ENCODE measurements at regions not wholly inside any gene's neighbourhood (a gene's known extent, or its start where the extent isn't known, plus 50 kb on each side); places are given as distances from the start of the nearest gene placed in this dataset.

DNA sequence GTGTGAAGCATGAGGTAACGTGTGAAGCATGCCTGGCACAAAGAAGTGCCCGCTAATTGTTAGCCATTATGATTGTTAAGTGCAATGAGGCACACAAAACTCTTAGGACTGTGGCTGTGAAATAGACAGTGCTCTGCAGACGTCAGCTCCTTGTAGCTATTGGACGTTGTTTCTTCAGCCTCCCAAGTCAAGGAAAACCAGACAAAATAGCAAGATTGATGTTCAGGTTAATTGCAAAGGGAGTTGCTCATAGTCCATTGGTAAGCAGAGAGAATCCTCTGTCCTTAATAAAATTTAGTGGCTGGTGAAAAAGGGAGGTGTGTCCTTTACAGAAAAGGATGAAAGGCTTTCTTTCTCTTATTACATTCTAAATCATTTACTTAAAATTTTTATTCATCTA is 54.6 kb upstream of the MBP start:
- no peak for DNase-seq (ENCODE audit: low read depth in 1 of 2, low spot score in 1 of 2)
- no peak overlapping the region for H3K4me2 ChIP-seq

DNA sequence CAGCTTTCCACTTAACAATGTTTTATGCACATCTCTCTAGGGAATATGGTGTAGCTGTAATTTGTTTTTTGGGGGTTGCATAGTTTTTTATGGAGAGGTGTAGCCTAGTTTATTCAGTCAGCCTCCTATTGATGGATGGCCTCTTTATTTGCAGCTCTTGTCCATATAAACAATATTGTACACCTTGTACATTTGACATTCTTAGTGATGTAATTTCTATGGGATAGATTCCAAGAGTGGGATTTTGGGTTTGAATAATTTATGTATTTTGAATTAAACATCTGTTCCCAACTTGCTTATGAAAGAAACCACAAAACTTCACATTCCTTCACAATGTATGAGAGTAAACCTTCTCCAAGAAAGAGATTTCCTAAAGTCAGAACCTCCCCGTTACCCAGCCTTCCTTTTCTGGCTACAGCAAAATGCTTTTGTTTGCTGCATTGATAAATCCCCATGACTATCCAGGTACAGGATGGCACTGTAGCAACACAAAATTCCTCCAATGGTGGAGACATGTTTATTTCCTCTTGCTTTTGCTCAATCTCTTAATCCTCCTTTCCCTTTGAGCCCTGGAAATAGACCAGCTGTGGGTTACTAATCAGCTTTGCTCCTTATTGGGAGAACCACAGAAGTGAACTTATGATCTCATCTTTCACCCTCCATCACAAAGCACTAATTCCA is 58.4 kb upstream of the GALR1 start:
- Histone ChIP-seq H3K4me2 (no peak overlapping the region), H3K27ac (no peak overlapping the region), H3K9me3 (no peaks in the 10 kb centered on the region), H3K4me3 (no peak overlapping the region), H3K4me1 (no peaks in the 10 kb centered on the region)
- ChIA-PET CTCF (interaction anchor here (1.0 to 1.3 kb wide), 2 partner anchors 16 to 27 kb away, joined by 4 read pairs; no protein-coding TSS in a partner anchor), POLR2A (no interaction called here)
- DNase-seq (ENCODE audit: low read depth in 1 of 2, low spot score in 1 of 2) (no peak), ATAC-seq (no peak), FAIRE-seq (no peak)
- 87% methylated on average over 1 of the region's 1 CpG for WGBS (ENCODE audit: missing lambda C conversion rate)
- TF ChIP-seq, protein P1, sequence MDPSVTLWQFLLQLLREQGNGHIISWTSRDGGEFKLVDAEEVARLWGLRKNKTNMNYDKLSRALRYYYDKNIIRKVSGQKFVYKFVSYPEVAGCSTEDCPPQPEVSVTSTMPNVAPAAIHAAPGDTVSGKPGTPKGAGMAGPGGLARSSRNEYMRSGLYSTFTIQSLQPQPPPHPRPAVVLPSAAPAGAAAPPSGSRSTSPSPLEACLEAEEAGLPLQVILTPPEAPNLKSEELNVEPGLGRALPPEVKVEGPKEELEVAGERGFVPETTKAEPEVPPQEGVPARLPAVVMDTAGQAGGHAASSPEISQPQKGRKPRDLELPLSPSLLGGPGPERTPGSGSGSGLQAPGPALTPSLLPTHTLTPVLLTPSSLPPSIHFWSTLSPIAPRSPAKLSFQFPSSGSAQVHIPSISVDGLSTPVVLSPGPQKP (IDR thresholded peaks at IDR 0.05; ENCODE audit: low read depth, low read length) = no peak
- TF ChIP-seq SMC3 (IDR thresholded peaks at IDR 0.05) = no peak
- TF ChIP-seq, protein P2, sequence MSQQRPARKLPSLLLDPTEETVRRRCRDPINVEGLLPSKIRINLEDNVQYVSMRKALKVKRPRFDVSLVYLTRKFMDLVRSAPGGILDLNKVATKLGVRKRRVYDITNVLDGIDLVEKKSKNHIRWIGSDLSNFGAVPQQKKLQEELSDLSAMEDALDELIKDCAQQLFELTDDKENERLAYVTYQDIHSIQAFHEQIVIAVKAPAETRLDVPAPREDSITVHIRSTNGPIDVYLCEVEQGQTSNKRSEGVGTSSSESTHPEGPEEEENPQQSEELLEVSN (IDR thresholded peaks at IDR 0.05; ENCODE audit: borderline replicate concordance, low read depth) = no peak

More for the DNA sequence above, 54.6 kb upstream of the MBP start:
- H3K4me1 ChIP-seq = no peaks in the 10 kb centered on the region
- ChIA-PET POLR2A (no interaction called here), CTCF (no interaction called here)
- no peak overlapping the region for H3K27ac ChIP-seq
- ATAC-seq (no peak), FAIRE-seq (no peak)
- 83% methylated on average over 4 of the region's 4 CpGs for WGBS (ENCODE audit: missing lambda C conversion rate)
- TF ChIP-seq JUNB (IDR thresholded peaks at IDR 0.05) = no peak
- H3K4me3 ChIP-seq = no peak overlapping the region
- H3K9me3 ChIP-seq = no peaks in the 10 kb centered on the region

DNA sequence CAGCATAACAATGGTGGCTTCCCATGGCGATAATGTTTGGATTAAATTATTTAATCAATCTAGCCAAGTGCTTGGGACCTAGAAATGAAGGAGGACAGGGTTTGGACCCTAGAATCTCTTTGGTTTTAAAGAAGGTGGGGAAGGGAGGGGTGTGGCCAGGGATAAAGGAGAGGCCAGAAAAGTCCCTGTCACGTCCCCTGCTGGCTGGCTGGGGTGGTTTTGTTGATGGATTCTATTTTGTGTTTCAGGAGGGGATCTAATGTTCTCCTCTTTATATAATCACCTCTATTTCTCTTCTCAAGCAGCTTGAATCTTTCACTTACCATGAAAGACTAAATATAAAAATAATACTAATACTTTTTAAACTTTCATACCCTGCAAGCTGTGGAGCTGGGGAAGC is 52.6 kb upstream of the GALR1 start:
- TF ChIP-seq RAD21 (conservative IDR thresholded peaks at IDR 0.05 in 1 of 2, IDR thresholded peaks at IDR 0.05 in 1 of 2) (peak in 1 of 2 experiments; percentile 19; a peak in 1 of 5 replicates), ESRRA (IDR thresholded peaks at IDR 0.05; ENCODE audit: borderline replicate concordance, low read length) (no peak)
- H3K4me3 ChIP-seq = no peak overlapping the region
- H3K4me1 ChIP-seq = no peaks in the 10 kb centered on the region
- 55% methylated on average over 2 of the region's 2 CpGs for WGBS (ENCODE audit: missing lambda C conversion rate)
- no peak for ATAC-seq
- DNase-seq (ENCODE audit: low read depth in 1 of 2, low spot score in 1 of 2) = no peak
- CTCF ChIA-PET = interaction anchor here (0.6 kb wide), 1 partner anchor 368 kb away, joined by 3 read pairs; no protein-coding TSS in a partner anchor
- no peaks in the 10 kb centered on the region for H3K9me3 ChIP-seq
- H3K4me2 ChIP-seq = no peak overlapping the region
- POLR2A ChIA-PET = no interaction called here
- H3K27ac ChIP-seq = no peak overlapping the region
- no peak for FAIRE-seq

DNA sequence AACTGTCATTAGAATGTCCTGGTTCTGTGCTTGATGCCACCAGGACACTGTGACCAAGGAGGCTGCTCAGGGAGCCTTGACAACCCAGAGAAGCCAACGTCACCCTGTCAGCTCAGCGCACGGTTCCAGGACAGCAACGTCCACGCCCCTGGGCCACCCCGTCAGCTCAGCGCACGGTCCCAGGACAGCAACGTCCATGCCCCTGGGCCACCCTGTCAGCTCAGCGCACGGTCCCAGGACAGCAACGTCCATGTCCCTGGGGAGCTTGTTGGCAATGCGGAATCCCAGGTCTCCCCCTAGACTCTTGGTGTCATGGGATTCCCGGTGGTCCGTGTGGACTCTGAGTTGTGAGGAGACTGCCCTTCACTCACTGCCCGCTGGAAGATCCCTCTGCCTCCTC is 51.0 kb upstream of the GALR1 start:
- no peak overlapping the region for H3K4me3 ChIP-seq
- H3K4me2 ChIP-seq = no peak overlapping the region
- H3K9me3 ChIP-seq = no peaks in the 10 kb centered on the region
- CTCF ChIA-PET = interaction anchor here (1.3 to 2.2 kb wide), 4 partner anchors 11 to 198 kb away, joined by 3 to 6 read pairs (median 6); no protein-coding TSS in a partner anchor
- no peak for TF ChIP-seq TFCP2L1 (CRISPR knock-in tag; IDR thresholded peaks at IDR 0.05)
- POLR2A ChIA-PET = no interaction called here
- FAIRE-seq = no peak
- H3K27ac ChIP-seq = no peak overlapping the region
- 72% methylated on average over 4 of the region's 16 CpGs for WGBS (ENCODE audit: missing lambda C conversion rate)
- ATAC-seq = no peak
- H3K4me1 ChIP-seq = no peaks in the 10 kb centered on the region
- no peak for DNase-seq (ENCODE audit: low read depth in 1 of 2, low spot score in 1 of 2)

DNA sequence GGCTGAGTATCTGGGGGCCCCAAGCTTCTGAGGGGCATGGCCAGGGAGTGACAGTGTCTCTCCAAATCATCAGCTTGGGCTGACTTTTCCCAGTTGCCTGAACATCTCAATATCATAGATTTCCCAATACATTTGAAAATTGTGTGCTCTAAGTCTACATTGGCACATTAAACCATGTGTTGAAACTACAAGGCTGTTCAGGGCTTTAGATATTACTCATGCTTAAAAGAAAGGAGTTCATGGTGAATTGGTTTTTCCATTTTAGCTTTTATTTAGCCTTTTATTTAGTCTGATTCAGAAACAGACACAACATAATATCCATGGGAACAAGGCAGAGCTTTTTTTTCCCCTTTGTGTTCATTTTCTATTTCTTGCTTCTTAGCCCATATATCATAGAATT is 49.9 kb upstream of the GALR1 start:
- ChIA-PET CTCF (interaction anchor here (1.3 to 2.2 kb wide), 4 partner anchors 10 to 199 kb away, joined by 3 to 6 read pairs (median 6); no protein-coding TSS in a partner anchor), POLR2A (no interaction called here)
- Histone ChIP-seq H3K27ac (no peak overlapping the region), H3K4me2 (no peak overlapping the region), H3K4me1 (no peaks in the 10 kb centered on the region), H3K4me3 (no peak overlapping the region), H3K9me3 (no peaks in the 10 kb centered on the region)
- FAIRE-seq (no peak), ATAC-seq (no peak), DNase-seq (ENCODE audit: low read depth in 1 of 2, low spot score in 1 of 2) (no peak)
- TF ChIP-seq FOXS1 (CRISPR knock-in tag; IDR thresholded peaks at IDR 0.05) (no peak), RFX5 (IDR thresholded peaks at IDR 0.05) (no peak), EHF (CRISPR knock-in tag; IDR thresholded peaks at IDR 0.05) (no peak), HOXB5 (CRISPR knock-in tag; IDR thresholded peaks at IDR 0.05) (no peak), MYC (IDR thresholded peaks at IDR 0.05; ENCODE audit: borderline replicate concordance, low read length) (no peak), HOXB13 (CRISPR knock-in tag; IDR thresholded peaks at IDR 0.05; ENCODE audit: low read depth) (no peak), SMC3 (IDR thresholded peaks at IDR 0.05) (no peak), TFCP2L1 (CRISPR knock-in tag; IDR thresholded peaks at IDR 0.05) (no peak)
- TF ChIP-seq, protein P3, sequence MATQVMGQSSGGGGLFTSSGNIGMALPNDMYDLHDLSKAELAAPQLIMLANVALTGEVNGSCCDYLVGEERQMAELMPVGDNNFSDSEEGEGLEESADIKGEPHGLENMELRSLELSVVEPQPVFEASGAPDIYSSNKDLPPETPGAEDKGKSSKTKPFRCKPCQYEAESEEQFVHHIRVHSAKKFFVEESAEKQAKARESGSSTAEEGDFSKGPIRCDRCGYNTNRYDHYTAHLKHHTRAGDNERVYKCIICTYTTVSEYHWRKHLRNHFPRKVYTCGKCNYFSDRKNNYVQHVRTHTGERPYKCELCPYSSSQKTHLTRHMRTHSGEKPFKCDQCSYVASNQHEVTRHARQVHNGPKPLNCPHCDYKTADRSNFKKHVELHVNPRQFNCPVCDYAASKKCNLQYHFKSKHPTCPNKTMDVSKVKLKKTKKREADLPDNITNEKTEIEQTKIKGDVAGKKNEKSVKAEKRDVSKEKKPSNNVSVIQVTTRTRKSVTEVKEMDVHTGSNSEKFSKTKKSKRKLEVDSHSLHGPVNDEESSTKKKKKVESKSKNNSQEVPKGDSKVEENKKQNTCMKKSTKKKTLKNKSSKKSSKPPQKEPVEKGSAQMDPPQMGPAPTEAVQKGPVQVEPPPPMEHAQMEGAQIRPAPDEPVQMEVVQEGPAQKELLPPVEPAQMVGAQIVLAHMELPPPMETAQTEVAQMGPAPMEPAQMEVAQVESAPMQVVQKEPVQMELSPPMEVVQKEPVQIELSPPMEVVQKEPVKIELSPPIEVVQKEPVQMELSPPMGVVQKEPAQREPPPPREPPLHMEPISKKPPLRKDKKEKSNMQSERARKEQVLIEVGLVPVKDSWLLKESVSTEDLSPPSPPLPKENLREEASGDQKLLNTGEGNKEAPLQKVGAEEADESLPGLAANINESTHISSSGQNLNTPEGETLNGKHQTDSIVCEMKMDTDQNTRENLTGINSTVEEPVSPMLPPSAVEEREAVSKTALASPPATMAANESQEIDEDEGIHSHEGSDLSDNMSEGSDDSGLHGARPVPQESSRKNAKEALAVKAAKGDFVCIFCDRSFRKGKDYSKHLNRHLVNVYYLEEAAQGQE (IDR thresholded peaks at IDR 0.05) = no peak
- TF ChIP-seq, protein P4, sequence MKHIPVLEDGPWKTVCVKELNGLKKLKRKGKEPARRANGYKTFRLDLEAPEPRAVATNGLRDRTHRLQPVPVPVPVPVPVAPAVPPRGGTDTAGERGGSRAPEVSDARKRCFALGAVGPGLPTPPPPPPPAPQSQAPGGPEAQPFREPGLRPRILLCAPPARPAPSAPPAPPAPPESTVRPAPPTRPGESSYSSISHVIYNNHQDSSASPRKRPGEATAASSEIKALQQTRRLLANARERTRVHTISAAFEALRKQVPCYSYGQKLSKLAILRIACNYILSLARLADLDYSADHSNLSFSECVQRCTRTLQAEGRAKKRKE (CRISPR knock-in tag; IDR thresholded peaks at IDR 0.05; ENCODE audit: low read depth) = no peak
- TF ChIP-seq, protein P5, sequence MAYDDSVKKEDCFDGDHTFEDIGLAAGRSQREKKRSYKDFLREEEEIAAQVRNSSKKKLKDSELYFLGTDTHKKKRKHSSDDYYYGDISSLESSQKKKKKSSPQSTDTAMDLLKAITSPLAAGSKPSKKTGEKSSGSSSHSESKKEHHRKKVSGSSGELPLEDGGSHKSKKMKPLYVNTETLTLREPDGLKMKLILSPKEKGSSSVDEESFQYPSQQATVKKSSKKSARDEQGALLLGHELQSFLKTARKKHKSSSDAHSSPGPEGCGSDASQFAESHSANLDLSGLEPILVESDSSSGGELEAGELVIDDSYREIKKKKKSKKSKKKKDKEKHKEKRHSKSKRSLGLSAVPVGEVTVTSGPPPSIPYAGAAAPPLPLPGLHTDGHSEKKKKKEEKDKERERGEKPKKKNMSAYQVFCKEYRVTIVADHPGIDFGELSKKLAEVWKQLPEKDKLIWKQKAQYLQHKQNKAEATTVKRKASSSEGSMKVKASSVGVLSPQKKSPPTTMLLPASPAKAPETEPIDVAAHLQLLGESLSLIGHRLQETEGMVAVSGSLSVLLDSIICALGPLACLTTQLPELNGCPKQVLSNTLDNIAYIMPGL (CRISPR knock-in tag; IDR thresholded peaks at IDR 0.05; ENCODE audit: borderline replicate concordance) = no peak
